ENCODE measurements at regions not wholly inside any gene's neighbourhood (a gene's known extent, or its start where the extent isn't known, plus 50 kb on each side); places are given as distances from the start of the nearest gene placed in this dataset.

- Histone ChIP-seq H3K4me3 (no peak overlapping the region), H4K20me1 (ENCODE audit: insufficient read depth, poor library complexity, severe bottlenecking) (no peaks in the 10 kb centered on the region), H3K9me3 (ENCODE audit: low read depth) (no peaks in the 10 kb centered on the region), H3K27ac (no peak overlapping the region), H3K36me3 (replicated peaks; ENCODE audit: insufficient read depth, low read depth) (no peaks in the 10 kb centered on the region), H3K27me3 (no peaks in the 10 kb centered on the region), H3K9me2 (replicated peaks; ENCODE audit: insufficient read depth) (no peaks in the 10 kb centered on the region), H3K79me2 (no peaks in the 10 kb centered on the region), H3K4me2 (no peak overlapping the region), H2AFZ (no peak overlapping the region), H3K4me1 (ENCODE audit: insufficient read depth) (no peaks in the 10 kb centered on the region)
- no peak for DNase-seq (ENCODE audit: low spot score)
- TF ChIP-seq EZH2 (IDR thresholded peaks at IDR 0.05; ENCODE audit: borderline replicate concordance): no peak
- no peak for TF ChIP-seq EZH2phosphoT487 (IDR thresholded peaks at IDR 0.05; ENCODE audit: low read depth, severe bottlenecking, unreplicated experiment)
- no peak for TF ChIP-seq CTCF (IDR thresholded peaks at IDR 0.05; ENCODE audit: poor library complexity)
- WGBS (ENCODE audit: low lambda C conversion rate, missing lambda C conversion rate): 91% methylated on average over 5 of the region's 5 CpGs
Observed at GRCh38 chr14:97377550-97377949, 580.4 kb downstream of the VRK1 start.

GRCh38 chr14:97379091-97379531 is 581.9 kb downstream of the VRK1 start:
- TF ChIP-seq EZH2 (IDR thresholded peaks at IDR 0.05; ENCODE audit: borderline replicate concordance) (no peak), CTCF (IDR thresholded peaks at IDR 0.05; ENCODE audit: poor library complexity) (no peak), EZH2phosphoT487 (IDR thresholded peaks at IDR 0.05; ENCODE audit: low read depth, severe bottlenecking, unreplicated experiment) (no peak)
- no peak for DNase-seq (ENCODE audit: low spot score)
- Histone ChIP-seq H3K4me2 (no peak overlapping the region), H3K36me3 (replicated peaks; ENCODE audit: insufficient read depth, low read depth) (no peaks in the 10 kb centered on the region), H3K27ac (no peak overlapping the region), H3K4me3 (no peak overlapping the region), H3K9me3 (ENCODE audit: low read depth) (no peaks in the 10 kb centered on the region), H3K9me2 (replicated peaks; ENCODE audit: insufficient read depth) (no peaks in the 10 kb centered on the region), H3K4me1 (ENCODE audit: insufficient read depth) (no peaks in the 10 kb centered on the region), H4K20me1 (ENCODE audit: insufficient read depth, poor library complexity, severe bottlenecking) (no peaks in the 10 kb centered on the region), H3K79me2 (no peaks in the 10 kb centered on the region), H3K27me3 (no peaks in the 10 kb centered on the region), H2AFZ (no peak overlapping the region)
- WGBS (ENCODE audit: low lambda C conversion rate, missing lambda C conversion rate): 57% methylated on average over 7 of the region's 7 CpGs

GRCh38 chr14:97380539-97380941 is 583.4 kb downstream of the VRK1 start:
- Histone ChIP-seq H4K20me1 (ENCODE audit: insufficient read depth, poor library complexity, severe bottlenecking) (no peaks in the 10 kb centered on the region), H3K36me3 (replicated peaks; ENCODE audit: insufficient read depth, low read depth) (no peaks in the 10 kb centered on the region), H3K9me2 (replicated peaks; ENCODE audit: insufficient read depth) (no peaks in the 10 kb centered on the region), H2AFZ (no peak overlapping the region), H3K4me2 (no peak overlapping the region), H3K79me2 (no peaks in the 10 kb centered on the region), H3K9me3 (ENCODE audit: low read depth) (no peaks in the 10 kb centered on the region), H3K27ac (no peak overlapping the region), H3K27me3 (no peaks in the 10 kb centered on the region), H3K4me3 (no peak overlapping the region), H3K4me1 (ENCODE audit: insufficient read depth) (no peaks in the 10 kb centered on the region)
- WGBS (ENCODE audit: low lambda C conversion rate, missing lambda C conversion rate): 78% methylated on average over 7 of the region's 7 CpGs
- DNase-seq (ENCODE audit: low spot score): peak; percentile 33
- TF ChIP-seq CTCF (IDR thresholded peaks at IDR 0.05; ENCODE audit: poor library complexity) (no peak), EZH2 (IDR thresholded peaks at IDR 0.05; ENCODE audit: borderline replicate concordance) (no peak), EZH2phosphoT487 (IDR thresholded peaks at IDR 0.05; ENCODE audit: low read depth, severe bottlenecking, unreplicated experiment) (no peak)

- no peak for TF ChIP-seq EZH2phosphoT487 (IDR thresholded peaks at IDR 0.05; ENCODE audit: low read depth, severe bottlenecking, unreplicated experiment)
- Histone ChIP-seq H3K4me2 (no peak overlapping the region), H3K27ac (no peak overlapping the region), H3K9me3 (ENCODE audit: low read depth) (no peaks in the 10 kb centered on the region), H3K27me3 (no peaks in the 10 kb centered on the region), H3K36me3 (replicated peaks; ENCODE audit: insufficient read depth, low read depth) (no peaks in the 10 kb centered on the region), H3K9me2 (replicated peaks; ENCODE audit: insufficient read depth) (no peaks in the 10 kb centered on the region), H2AFZ (no peak overlapping the region), H3K79me2 (no peaks in the 10 kb centered on the region), H3K4me1 (ENCODE audit: insufficient read depth) (no peaks in the 10 kb centered on the region), H4K20me1 (ENCODE audit: insufficient read depth, poor library complexity, severe bottlenecking) (no peaks in the 10 kb centered on the region), H3K4me3 (no peak overlapping the region)
- 85% methylated on average over 1 of the region's 1 CpG for WGBS (ENCODE audit: low lambda C conversion rate, missing lambda C conversion rate)
- DNase-seq (ENCODE audit: low spot score): no peak
Observed at GRCh38 chr14:97381309-97381708, 584.1 kb downstream of the VRK1 start.
